DND-41 (cell line): ENCODE measurements at regions not wholly inside any gene's neighbourhood (a gene's known extent, or its start where the extent isn't known, plus 50 kb on each side); places are given as distances from the start of the nearest gene placed in this dataset.

Experiments used
- CTCF ChIP-seq: IDR thresholded peaks from 2 replicates; pipeline ENCODE4 v1.5.1; 2012; ENCODE audit warnings: borderline replicate concordance, low read length, moderate library complexity, mild to moderate bottlenecking; ENCODE audit not compliant: poor library complexity, severe bottlenecking; ENCODE audit errors: extremely low read depth
- EZH2 ChIP-seq: IDR thresholded peaks from 3 replicates; pipeline ENCODE4 v1.6.1; 2012; ENCODE audit warnings: borderline replicate concordance, low read depth, mild to moderate bottlenecking, moderate library complexity, low read length, inconsistent platforms; ENCODE audit not compliant: severe bottlenecking

- TF ChIP-seq CTCF (no peak), EZH2 (no peak)
Observed at GRCh38 chr2:230640540-230641011, 72.1 kb upstream of the CAB39 start.
